Heart left ventricle (tissue), 16 donors: ENCODE measurements at regions not wholly inside any gene's neighbourhood (a gene's known extent, or its start where the extent isn't known, plus 50 kb on each side); places are given as distances from the start of the nearest gene placed in this dataset.

ENCODE experiments used
- ATAC-seq, 4 donors: fragments of 200-7000 bp; cut with Tn5 transposase; one replicate each; pipeline ENCODE4 v1.9.1; 2020 to 2022; ENCODE audit warnings: moderate library complexity in 4 of 4, mild to moderate bottlenecking in 3 of 4, moderate number of reproducible peaks in 1 of 4
- DNase-seq, 5 donors: peaks; one replicate each; pipeline ENCODE4 v3.0.0-alpha.2; 2020
- H3K27ac ChIP-seq, 12 donors: fragments of 200-600 bp; sonication (generic) in 4 of 12; one replicate each; pipeline versions ENCODE4 v1.5.0 to v1.8.0; 2016 to 2022; ENCODE audit warnings: mild to moderate bottlenecking in 2 of 12
- H3K27me3 ChIP-seq, 9 donors: fragments of 200-600 bp; sonication (generic) in 2 of 9; one replicate each; pipeline versions ENCODE4 v1.5.1 to v1.8.0; 2016 to 2022; ENCODE audit warnings: mild to moderate bottlenecking in 3 of 9
- H3K36me3 ChIP-seq, 9 donors: fragments of 200-600 bp; sonication (generic) in 2 of 9; one replicate each; pipeline versions ENCODE4 v1.5.0 to v1.8.0; 2018 to 2022; ENCODE audit warnings: mild to moderate bottlenecking in 2 of 9
- H3K4me1 ChIP-seq, 12 donors: fragments of 200-600 bp; sonication (generic) in 4 of 12; one replicate each; pipeline versions ENCODE4 v1.5.0 to v1.8.0; 2016 to 2022; ENCODE audit warnings: mild to moderate bottlenecking in 3 of 12
- H3K4me3 ChIP-seq, 12 donors: fragments of 200-600 bp; sonication (generic) in 4 of 12; one replicate each; pipeline versions ENCODE4 v1.5.0 to v1.8.0; 2017 to 2022; ENCODE audit warnings: mild to moderate bottlenecking in 9 of 12, moderate library complexity in 4 of 12
- H3K9me3 ChIP-seq, 12 donors: fragments of 200-600 bp; sonication (generic) in 4 of 12; one replicate each; pipeline versions ENCODE4 v1.5.0 to v1.8.0; 2016 to 2022; ENCODE audit warnings: mild to moderate bottlenecking in 1 of 12
- POLR2A ChIP-seq, 2 donors: fragments of 450-650 bp; IDR thresholded peaks; one replicate each; pipeline ENCODE4 v1.6.1; 2017; ENCODE audit warnings: antibody characterized with exemption in 2 of 2, mild to moderate bottlenecking in 2 of 2, moderate library complexity in 2 of 2
- WGBS, 4 donors: extraction: QIAGEN DNeasy Blood & Tissue Kit in 2 of 4; methylation state at CpG; one replicate each; pipeline versions ENCODE4 v1.1.5 to v1.1.7; 2013 to 2018; 5-methylcytosine and 5-hydroxymethylcytosine counted together
- intact Hi-C, 10 donors: fragments of 100-400 bp; cut with DNase I; formaldehyde crosslinking; loops; one replicate each; pipeline versions ENCODE4 v1.11.1 to v1.14.2; 2022
- TF ChIP-seq, protein P1 (sequence below), 12 donors: fragments of 200-600 bp; sonication (generic) in 4 of 12; IDR thresholded peaks; one replicate each; pipeline versions ENCODE4 v1.5.0 to v1.8.0; 2018 to 2022; ENCODE audit warnings: antibody characterized with exemption in 12 of 12, mild to moderate bottlenecking in 5 of 12
- donor health status: ischemic (EF 13 %, LVEDD 7.1; RV severe dilation, severe dysfunction).
- donor health status: healthy with polysubstance abuse.
- donor health status: DM: no; HTN: yes; CAD: no.
- donor health status: DM: no; HTN: no; CAD: no.
- donor health status: ischemic (EF 25% LVEDD 6.9; RV normal size, moderate dysfunction).
- donor health status: ischemic (EF 25% LVEDD 5.7; RV mildly dilated, moderate dysfunction).
- donor health status: healthy.
- donor health status: DM: yes; HTN: yes; CAD: no.
- donor health status: ischemic (EF 35%, LVEDD 5.7; RV mildly dilated, moderate dysfunction).
- donor health status: nonischemic (EF 11% LVEDD 7.7; RV severe dilation, severe dysfunction).
- donor health status: DM: yes; HTN: yes; CAD: no.
- donor health status: PGD.
- donor health status: ischemic (EF 29% LVEDD 5.4; RV normal size, mild dysfunction).
- donor health status: nonischemic (EF 23%, LVEDD 6.1; RV moderate dilation, normal function).

DNA sequence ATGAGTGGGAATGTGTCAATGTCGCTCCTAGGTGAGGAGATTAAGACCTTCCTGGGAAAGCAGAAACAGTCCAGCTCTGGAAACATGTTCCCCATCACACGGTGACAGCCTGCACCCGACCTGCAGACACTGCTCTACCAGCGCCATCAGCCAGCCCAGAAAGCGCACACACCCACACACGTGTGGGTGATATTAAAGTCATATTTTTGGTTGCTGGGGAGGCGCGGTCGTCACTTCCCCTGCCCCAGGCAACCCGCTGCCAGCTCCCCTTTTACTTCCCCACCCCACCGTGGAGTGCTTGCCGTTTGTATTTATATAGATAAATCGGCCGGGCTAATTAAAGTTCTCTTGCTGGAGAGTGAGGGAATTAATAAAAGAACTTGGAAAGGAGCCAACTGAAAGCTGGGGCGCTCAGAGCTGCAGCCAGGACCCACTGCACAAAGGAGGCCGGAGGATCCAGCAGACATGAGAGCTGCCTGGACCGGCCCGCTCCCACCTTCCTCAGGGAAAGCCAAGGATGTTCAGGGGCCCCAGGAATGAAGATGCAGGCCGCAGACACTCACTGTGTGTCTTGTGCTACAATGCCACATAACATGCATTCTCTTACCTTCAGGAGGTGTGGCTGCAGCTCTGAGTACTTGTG is 145.2 kb upstream of the UNC5B start:
- no peaks in the 10 kb centered on the region for H3K36me3 ChIP-seq
- peaks cover 0 to 61% (median 16%) of the 10 kb centered on the region in 12 donors for H3K4me1 ChIP-seq
- WGBS, 4 donors = 36 to 55% (median 43%) methylated on average over 14 to 19 of the region's 19 CpGs
- no peak overlapping the region for H3K4me3 ChIP-seq
- intact Hi-C loops = loop anchor here in 8 of 10 donors (5.0 to 10.0 kb wide), 8 partner anchors 122 to 198 kb away; no protein-coding TSS in a partner anchor
- no peaks in the 10 kb centered on the region for H3K27me3 ChIP-seq
- DNase-seq (no peak), ATAC-seq (no peak)
- H3K27ac ChIP-seq = peak overlapping the region in 9 of 12 donors; percentile 39 to 69 (median 49)
- no peaks in the 10 kb centered on the region for H3K9me3 ChIP-seq
- TF ChIP-seq POLR2A (IDR thresholded peaks at IDR 0.05) = no peak
- TF ChIP-seq, protein P1, sequence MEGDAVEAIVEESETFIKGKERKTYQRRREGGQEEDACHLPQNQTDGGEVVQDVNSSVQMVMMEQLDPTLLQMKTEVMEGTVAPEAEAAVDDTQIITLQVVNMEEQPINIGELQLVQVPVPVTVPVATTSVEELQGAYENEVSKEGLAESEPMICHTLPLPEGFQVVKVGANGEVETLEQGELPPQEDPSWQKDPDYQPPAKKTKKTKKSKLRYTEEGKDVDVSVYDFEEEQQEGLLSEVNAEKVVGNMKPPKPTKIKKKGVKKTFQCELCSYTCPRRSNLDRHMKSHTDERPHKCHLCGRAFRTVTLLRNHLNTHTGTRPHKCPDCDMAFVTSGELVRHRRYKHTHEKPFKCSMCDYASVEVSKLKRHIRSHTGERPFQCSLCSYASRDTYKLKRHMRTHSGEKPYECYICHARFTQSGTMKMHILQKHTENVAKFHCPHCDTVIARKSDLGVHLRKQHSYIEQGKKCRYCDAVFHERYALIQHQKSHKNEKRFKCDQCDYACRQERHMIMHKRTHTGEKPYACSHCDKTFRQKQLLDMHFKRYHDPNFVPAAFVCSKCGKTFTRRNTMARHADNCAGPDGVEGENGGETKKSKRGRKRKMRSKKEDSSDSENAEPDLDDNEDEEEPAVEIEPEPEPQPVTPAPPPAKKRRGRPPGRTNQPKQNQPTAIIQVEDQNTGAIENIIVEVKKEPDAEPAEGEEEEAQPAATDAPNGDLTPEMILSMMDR (IDR thresholded peaks at IDR 0.05) = no peak

DNA sequence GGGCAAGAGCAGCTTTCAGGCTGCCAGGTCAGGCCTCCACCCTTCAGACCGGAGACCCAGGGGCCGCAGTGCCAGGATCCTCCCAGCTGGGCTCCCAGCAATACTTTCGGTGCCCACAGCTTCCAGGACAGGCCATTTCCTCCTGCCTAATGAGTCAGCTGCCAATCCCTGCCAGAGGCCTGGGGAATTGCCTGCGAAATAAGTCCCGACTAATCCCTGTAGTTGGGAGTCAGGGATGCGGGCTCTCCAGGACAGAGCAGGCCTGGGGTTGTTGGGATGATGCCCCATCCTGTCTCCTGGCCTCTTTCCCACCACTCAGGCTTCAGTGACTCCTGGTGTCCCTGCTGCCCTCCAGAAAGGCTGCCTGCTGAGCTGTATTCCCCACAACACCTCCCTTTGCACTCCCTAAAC is 143.5 kb upstream of the UNC5B start:
- Histone ChIP-seq H3K27me3 (no peaks in the 10 kb centered on the region), H3K4me3 (no peak overlapping the region), H3K4me1 (peaks cover 0 to 50% (median 15%) of the 10 kb centered on the region in 12 donors), H3K9me3 (no peaks in the 10 kb centered on the region), H3K27ac (peak overlapping the region in 11 of 12 donors; percentile 7 to 84 (median 74)), H3K36me3 (no peaks in the 10 kb centered on the region)
- intact Hi-C loops = loop anchor here in 8 of 10 donors (5.0 to 10.0 kb wide), 8 partner anchors 124 to 196 kb away; no protein-coding TSS in a partner anchor
- peak; percentile 65 to 85 (median 83) for DNase-seq
- peak; percentile 69 to 83 (median 71) for ATAC-seq
- 16 to 61% (median 54%) methylated on average over 3 to 6 of the region's 6 CpGs for WGBS, 4 donors
- TF ChIP-seq POLR2A (IDR thresholded peaks at IDR 0.05) = no peak
- TF ChIP-seq, protein P1 (IDR thresholded peaks at IDR 0.05) = no peak

DNA sequence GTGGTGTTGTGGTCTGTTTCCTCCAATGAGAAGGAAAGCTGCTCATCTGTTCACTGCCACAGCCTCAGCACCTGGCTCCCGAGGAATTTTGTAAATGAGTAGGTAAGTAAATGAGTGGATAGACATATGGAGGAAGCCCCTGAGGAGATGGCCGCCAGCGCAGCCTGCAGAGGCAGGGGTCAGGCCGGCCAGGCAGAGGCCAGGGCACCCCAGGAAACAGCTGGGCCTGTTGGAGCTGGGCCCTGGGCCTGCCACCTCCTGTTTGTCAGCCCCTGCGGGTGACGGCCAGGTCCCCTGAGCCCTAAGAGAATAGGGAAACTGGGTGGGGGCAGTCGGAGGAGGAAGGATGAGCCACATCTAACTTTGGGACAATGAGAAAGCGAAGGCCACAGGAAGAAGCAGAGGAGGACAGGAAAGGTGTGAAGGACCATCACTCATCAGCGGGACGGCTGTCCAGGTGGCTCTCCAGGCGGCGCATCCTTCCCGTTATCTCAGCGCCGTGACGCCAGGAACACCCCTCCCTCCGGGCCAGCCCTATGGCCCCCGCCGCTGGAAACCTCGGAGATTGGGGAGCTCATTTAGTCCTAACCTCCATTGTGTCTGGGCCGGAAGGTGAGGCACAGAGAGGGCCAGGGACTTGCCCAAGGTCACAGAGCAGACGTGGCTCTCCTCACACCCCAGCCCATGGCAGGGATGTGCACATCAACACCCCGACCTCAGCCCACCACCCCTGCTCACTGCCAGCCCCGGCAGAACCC is 142.3 kb upstream of the UNC5B start:
- Histone ChIP-seq H3K4me1 (peaks cover 0 to 41% (median 11%) of the 10 kb centered on the region in 12 donors), H3K27me3 (no peaks in the 10 kb centered on the region), H3K4me3 (no peak overlapping the region), H3K27ac (peak overlapping the region in 2 of 12 donors; percentile 74 to 84), H3K9me3 (no peaks in the 10 kb centered on the region), H3K36me3 (no peaks in the 10 kb centered on the region)
- 62 to 78% (median 73%) methylated on average over 24 of the region's 24 CpGs for WGBS, 4 donors
- intact Hi-C loops = loop anchor here in 8 of 10 donors (5.0 to 10.0 kb wide), 9 partner anchors 115 to 195 kb away; no protein-coding TSS in a partner anchor
- TF ChIP-seq, protein P1 (IDR thresholded peaks at IDR 0.05) = no peak
- TF ChIP-seq POLR2A (IDR thresholded peaks at IDR 0.05) = no peak
- peak in 1 of 5 donors; percentile 17 for DNase-seq
- no peak for ATAC-seq

DNA sequence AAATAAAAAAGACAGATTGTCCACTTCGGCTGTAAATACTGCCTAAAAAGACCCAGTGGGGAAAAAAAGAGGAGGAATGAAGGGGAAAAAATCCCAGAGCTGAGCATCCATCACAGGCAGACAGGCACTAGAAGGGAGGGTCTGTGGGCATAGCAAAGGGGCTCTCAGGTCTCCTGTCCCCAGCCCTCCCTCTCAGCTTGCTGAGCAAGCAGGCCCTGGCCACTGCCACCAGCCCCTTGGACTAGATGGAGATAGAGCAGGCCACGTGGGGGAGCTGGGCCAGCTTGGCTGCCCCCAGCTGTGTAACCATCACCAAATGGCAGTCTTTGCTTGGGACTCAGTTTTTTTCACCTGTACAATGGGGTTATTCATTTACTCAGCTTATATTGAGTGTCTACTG is 141.6 kb upstream of the UNC5B start:
- ATAC-seq = no peak
- Histone ChIP-seq H3K4me3 (no peak overlapping the region), H3K27ac (no peak overlapping the region), H3K9me3 (no peaks in the 10 kb centered on the region), H3K4me1 (peaks cover 0 to 43% (median 12%) of the 10 kb centered on the region in 12 donors), H3K36me3 (no peaks in the 10 kb centered on the region), H3K27me3 (no peaks in the 10 kb centered on the region)
- intact Hi-C loops = loop anchor here in 3 of 10 donors (10.0 kb wide), 2 partner anchors 114 to 134 kb away; no protein-coding TSS in a partner anchor
- DNase-seq = peak in 1 of 5 donors; percentile 22
- 51 to 62% (median 56%) methylated on average over 2 of the region's 2 CpGs for WGBS, 4 donors
- TF ChIP-seq, protein P1 (IDR thresholded peaks at IDR 0.05) = no peak
- TF ChIP-seq POLR2A (IDR thresholded peaks at IDR 0.05) = no peak
